DND-41 (cell line): ENCODE measurements at regions not wholly inside any gene's neighbourhood (a gene's known extent, or its start where the extent isn't known, plus 50 kb on each side); places are given as distances from the start of the nearest gene placed in this dataset.

Experiments used
- ATAC-seq: fragments of 200-7000 bp; cut with Tn5 transposase; 3 replicates; pipeline ENCODE4 v1.9.1; 2021; ENCODE audit warnings: low read depth; ENCODE audit not compliant: insufficient read depth
- DNase-seq: peaks from one replicate; pipeline ENCODE4 v3.0.0-alpha.2; 2020
- H2AFZ ChIP-seq: 2 replicates; pipeline ENCODE4 v1.6.0; 2012; ENCODE audit warnings: low read depth, low read length
- H3K27ac ChIP-seq: 2 replicates; pipeline ENCODE4 v1.5.1; 2012; ENCODE audit warnings: low read length, inconsistent platforms
- H3K27me3 ChIP-seq: fragments of 200-600 bp; sonication (generic); 2 replicates; pipeline ENCODE4 v1.6.0; 2012; ENCODE audit warnings: low read length, mild to moderate bottlenecking, inconsistent platforms; ENCODE audit not compliant: insufficient read depth, poor library complexity
- H3K36me3 ChIP-seq: 2 replicates; pipeline ENCODE4 v1.5.1; 2012; ENCODE audit warnings: low read length, inconsistent platforms; ENCODE audit not compliant: insufficient read depth
- H3K4me1 ChIP-seq: 2 replicates; pipeline ENCODE4 v1.5.1; 2012; ENCODE audit warnings: mild to moderate bottlenecking, low read length; ENCODE audit not compliant: insufficient read depth
- H3K4me2 ChIP-seq: 2 replicates; pipeline ENCODE4 v1.6.0; 2012; ENCODE audit warnings: mild to moderate bottlenecking, moderate library complexity, low read length, inconsistent platforms; ENCODE audit not compliant: insufficient read depth
- H3K4me3 ChIP-seq, 2 experiments: fragments of 200-600 bp in 1 of 2; shearing (Covaris generic) in 1 of 2; 2 replicates each; pipeline ENCODE4 v1.5.1; 2012 to 2016; ENCODE audit warnings: inconsistent platforms in 2 of 2, low read length in 2 of 2, mild to moderate bottlenecking in 2 of 2, low read depth in 1 of 2, moderate library complexity in 1 of 2
- H3K79me2 ChIP-seq: 2 replicates; pipeline ENCODE4 v1.6.0; 2012; ENCODE audit warnings: low read length, inconsistent platforms; ENCODE audit not compliant: insufficient read depth
- H3K9ac ChIP-seq: 2 replicates; pipeline ENCODE4 v1.6.0; 2012; ENCODE audit warnings: low read depth, mild to moderate bottlenecking, inconsistent platforms, low read length, moderate library complexity
- H3K9me3 ChIP-seq: 2 replicates; pipeline ENCODE4 v1.5.1; 2012; ENCODE audit warnings: low read length, moderate library complexity, mild to moderate bottlenecking, inconsistent platforms; ENCODE audit not compliant: insufficient read depth, severe bottlenecking
- H4K20me1 ChIP-seq: 2 replicates; pipeline ENCODE4 v1.6.0; 2012; ENCODE audit warnings: low read length; ENCODE audit not compliant: insufficient read depth
- CTCF ChIP-seq: IDR thresholded peaks from 2 replicates; pipeline ENCODE4 v1.5.1; 2012; ENCODE audit warnings: borderline replicate concordance, low read length, moderate library complexity, mild to moderate bottlenecking; ENCODE audit not compliant: poor library complexity, severe bottlenecking; ENCODE audit errors: extremely low read depth
- EZH2 ChIP-seq: IDR thresholded peaks from 3 replicates; pipeline ENCODE4 v1.6.1; 2012; ENCODE audit warnings: borderline replicate concordance, low read depth, mild to moderate bottlenecking, moderate library complexity, low read length, inconsistent platforms; ENCODE audit not compliant: severe bottlenecking

DNA sequence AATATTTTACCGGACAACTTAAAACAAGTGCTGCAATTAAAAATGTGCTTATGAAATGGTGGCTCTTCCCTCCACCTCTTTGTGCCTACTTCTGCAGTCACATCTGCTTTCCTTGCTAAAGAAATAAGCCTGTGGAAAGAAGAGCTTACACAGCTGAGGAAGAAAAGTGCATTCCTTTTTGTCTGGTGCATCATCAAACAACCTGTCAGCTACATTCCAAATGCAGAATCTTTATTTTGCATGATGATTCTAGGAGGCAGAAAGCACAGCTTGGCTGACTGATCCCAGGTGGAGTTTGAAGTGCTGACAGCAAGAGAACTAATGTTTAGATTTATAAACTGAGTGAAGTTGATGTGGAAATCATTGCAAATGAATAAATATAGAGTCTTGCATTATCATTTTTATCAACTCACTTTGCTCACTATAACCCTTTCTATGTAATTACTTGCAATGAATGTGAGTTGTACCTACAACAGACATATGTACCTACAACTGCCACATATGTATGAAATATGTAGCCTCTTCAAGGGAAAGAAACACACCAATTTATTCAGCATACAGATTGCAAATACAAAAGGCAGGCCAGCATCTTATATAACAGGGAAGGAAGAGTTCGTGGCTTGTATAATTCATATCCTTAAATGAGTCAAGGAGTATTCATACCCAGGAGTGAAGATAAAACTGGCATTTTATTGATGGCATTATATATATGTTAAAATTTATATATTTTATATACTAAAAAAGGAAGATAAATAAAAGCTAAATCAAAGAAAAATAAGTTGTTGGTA lies 223.4 kb upstream of the MCHR2 start:
- no peaks in the 10 kb centered on the region for H3K9me3 ChIP-seq
- DNase-seq: no peak
- no peaks in the 10 kb centered on the region for H3K4me1 ChIP-seq
- no peaks in the 10 kb centered on the region for H3K27me3 ChIP-seq
- H3K27ac ChIP-seq: no peak overlapping the region
- H3K36me3 ChIP-seq: no peaks in the 10 kb centered on the region
- no peak overlapping the region for H3K4me2 ChIP-seq
- no peaks in the 10 kb centered on the region for H4K20me1 ChIP-seq
- no peaks in the 10 kb centered on the region for H3K79me2 ChIP-seq
- H3K4me3 ChIP-seq: no peak overlapping the region
- ATAC-seq: no peak
- TF ChIP-seq CTCF (no peak), EZH2 (no peak)
- no peak overlapping the region for H2AFZ ChIP-seq
- H3K9ac ChIP-seq: no peak overlapping the region

- TF ChIP-seq EZH2 (no peak), CTCF (no peak)
- no peaks in the 10 kb centered on the region for H3K36me3 ChIP-seq
- ATAC-seq: no peak
Observed at GRCh38 chr6:100216760-100217159, 222.7 kb upstream of the MCHR2 start.

GRCh38 chr6:100212131-100212530 lies 218.1 kb upstream of the MCHR2 start:
- no peak overlapping the region for H3K27ac ChIP-seq

More at GRCh38 chr6:100216760-100217159, 222.7 kb upstream of the MCHR2 start:
- no peak overlapping the region for H3K4me2 ChIP-seq
- no peak overlapping the region for H2AFZ ChIP-seq
- no peaks in the 10 kb centered on the region for H3K79me2 ChIP-seq
- no peak overlapping the region for H3K4me3 ChIP-seq
- no peak overlapping the region for H3K9ac ChIP-seq
- H3K27me3 ChIP-seq: no peaks in the 10 kb centered on the region
- no peaks in the 10 kb centered on the region for H4K20me1 ChIP-seq
- no peaks in the 10 kb centered on the region for H3K9me3 ChIP-seq
- no peak for DNase-seq
- H3K27ac ChIP-seq: no peak overlapping the region
- H3K4me1 ChIP-seq: no peaks in the 10 kb centered on the region

More at GRCh38 chr6:100212131-100212530, 218.1 kb upstream of the MCHR2 start:
- H3K4me1 ChIP-seq: peaks cover 10% of the 10 kb centered on the region; the same call in 1 of the 2 replicates
- no peaks in the 10 kb centered on the region for H4K20me1 ChIP-seq
- no peaks in the 10 kb centered on the region for H3K27me3 ChIP-seq
- no peak overlapping the region for H3K4me2 ChIP-seq
- no peak overlapping the region for H2AFZ ChIP-seq
- H3K9me3 ChIP-seq: no peaks in the 10 kb centered on the region
- ATAC-seq (no peak), DNase-seq (no peak)
- no peaks in the 10 kb centered on the region for H3K36me3 ChIP-seq
- no peaks in the 10 kb centered on the region for H3K79me2 ChIP-seq
- H3K4me3 ChIP-seq: no peak overlapping the region
- no peak overlapping the region for H3K9ac ChIP-seq
- TF ChIP-seq CTCF (no peak), EZH2 (no peak)
